Pancreas (tissue), 10 donors: ENCODE measurements at regions not wholly inside any gene's neighbourhood (a gene's known extent, or its start where the extent isn't known, plus 50 kb on each side); places are given as distances from the start of the nearest gene placed in this dataset.
"Not testable (repeated sequence)": the region's sequence is repeated elsewhere in the genome, so short reads cannot be mapped to it uniquely, and the experiment has no call there.

Source experiments
- ATAC-seq, 4 donors: fragments of 200-7000 bp; cut with Tn5 transposase; one replicate each; pipeline versions ENCODE4 v1.8.0 to v1.9.1; 2020; ENCODE audit warnings: mild to moderate bottlenecking in 4 of 4, moderate library complexity in 4 of 4
- DNase-seq, 6 donors: peaks; one replicate each; pipeline ENCODE4 v3.0.0-alpha.2; 2020
- FAIRE-seq: peaks from 2 replicates; lab custom pipeline; 2012; peaks lifted over from hg19 to GRCh38; lab: Jason Lieb, UNC
- H3K27ac ChIP-seq, 4 donors: fragments of 200-600 bp; sonication (generic); 1 replicate in 3 of 4; 2 replicates in 1 of 4; pipeline versions ENCODE4 v1.5.0 to v1.8.0; 2020
- H3K27me3 ChIP-seq, 4 donors: fragments of 200-600 bp; one replicate each; pipeline ENCODE4 v1.8.0; 2021
- H3K36me3 ChIP-seq, 3 donors: fragments of 200-600 bp; sonication (generic) in 1 of 3; one replicate each; pipeline versions ENCODE4 v1.5.0 to v1.8.0; 2020 to 2021
- H3K4me1 ChIP-seq, 3 donors: fragments of 200-600 bp; one replicate each; pipeline ENCODE4 v1.8.0; 2021
- H3K4me3 ChIP-seq, 4 donors: fragments of 200-600 bp; sonication (generic) in 2 of 4; one replicate each; pipeline versions ENCODE4 v1.5.0 to v1.8.0; 2020 to 2021
- H3K9me3 ChIP-seq, 4 donors: fragments of 200-600 bp; one replicate each; pipeline ENCODE4 v1.8.0; 2021
- CTCF ChIP-seq, 4 donors: fragments of 200-600 bp; sonication (generic) in 3 of 4; IDR thresholded peaks; one replicate each; pipeline versions ENCODE4 v1.5.0 to v1.8.0; 2021; ENCODE audit warnings: antibody characterized with exemption in 4 of 4
- WGBS, 2 donors: extraction: QIAGEN DNeasy Blood & Tissue Kit; methylation state at CpG; one replicate each; pipeline ENCODE4 v1.1.7; 2013; 5-methylcytosine and 5-hydroxymethylcytosine counted together
- intact Hi-C, 3 donors: fragments of 100-400 bp; cut with DNase I; formaldehyde crosslinking; loops; one replicate each; pipeline versions ENCODE4 v1.11.1 to v1.14.2; 2022
- donor health status: healthy with polysubstance abuse.
- donor health status: DM: no; HTN: no; CAD: no; lungs with moderate emphysema.
- donor health status: DM: no; HTN: no; CAD: no.
- donor health status: control.
- donor health status: control.
- donor health status: Bipolar disorder and iron deficiency.
- donor health status: DM: yes; HTN: yes; CAD: no.
- donor health status: DM: no; HTN: no; CAD: no.
- donor health status: DM: no; HTN: no; CAD: no.
- donor health status: DM: yes; HTN: yes; CAD: no.

- H3K36me3 ChIP-seq: no peaks in the 10 kb centered on the region
- FAIRE-seq (no peak), ATAC-seq (no peak), DNase-seq (no peak)
- intact Hi-C loops: no loop called here
- H3K27ac ChIP-seq: no peak overlapping the region
- no peaks in the 10 kb centered on the region for H3K27me3 ChIP-seq
- no peaks in the 10 kb centered on the region for H3K4me1 ChIP-seq
- no peak for TF ChIP-seq CTCF (IDR thresholded peaks at IDR 0.05)
- no peak overlapping the region for H3K4me3 ChIP-seq
- no peaks in the 10 kb centered on the region for H3K9me3 ChIP-seq
These were observed 103.0 kb downstream of the ANXA5 start for GRCh38 chr4:121593760-121594159.

- H3K36me3 ChIP-seq, ATAC-seq, DNase-seq, H3K9me3 ChIP-seq, H3K27ac ChIP-seq, intact Hi-C loops, H3K27me3 ChIP-seq, FAIRE-seq, H3K4me3 ChIP-seq, H3K4me1 ChIP-seq: not testable (repeated sequence)
- 64 to 69% methylated on average over 3 of the region's 3 CpGs for WGBS, 2 donors
These were observed 104.5 kb downstream of the ANXA5 start for GRCh38 chr4:121592257-121592656.

GRCh38 chr4:121584836-121585235 is 111.9 kb downstream of the ANXA5 start:
- TF ChIP-seq CTCF (IDR thresholded peaks at IDR 0.05): no peak
- DNase-seq (no peak), FAIRE-seq (no peak), ATAC-seq (no peak)
- Histone ChIP-seq H3K27me3 (no peaks in the 10 kb centered on the region), H3K36me3 (no peaks in the 10 kb centered on the region), H3K9me3 (no peaks in the 10 kb centered on the region), H3K27ac (no peak overlapping the region), H3K4me1 (no peaks in the 10 kb centered on the region), H3K4me3 (no peak overlapping the region)
- intact Hi-C loops: no loop called here
- WGBS, 2 donors: 33 to 39% methylated on average over 1 of the region's 1 CpG

GRCh38 chr4:121583396-121583795 is 113.4 kb downstream of the ANXA5 start:
- Histone ChIP-seq H3K27ac (no peak overlapping the region), H3K9me3 (no peaks in the 10 kb centered on the region), H3K36me3 (no peaks in the 10 kb centered on the region), H3K27me3 (no peaks in the 10 kb centered on the region), H3K4me1 (no peaks in the 10 kb centered on the region), H3K4me3 (no peak overlapping the region)
- DNase-seq (no peak), FAIRE-seq (no peak), ATAC-seq (no peak)
- intact Hi-C loops: no loop called here
- WGBS, 2 donors: 63 to 65% methylated on average over 3 of the region's 3 CpGs
- no peak for TF ChIP-seq CTCF (IDR thresholded peaks at IDR 0.05)

- H3K27ac ChIP-seq: no peak overlapping the region
- FAIRE-seq (no peak), ATAC-seq (no peak), DNase-seq (no peak)
- H3K27me3 ChIP-seq: no peaks in the 10 kb centered on the region
- no peaks in the 10 kb centered on the region for H3K4me1 ChIP-seq
- H3K9me3 ChIP-seq: no peaks in the 10 kb centered on the region
- no peaks in the 10 kb centered on the region for H3K36me3 ChIP-seq
- intact Hi-C loops: no loop called here
- no peak for TF ChIP-seq CTCF (IDR thresholded peaks at IDR 0.05)
- no peak overlapping the region for H3K4me3 ChIP-seq
These were observed 114.5 kb downstream of the ANXA5 start for GRCh38 chr4:121582296-121582695.

GRCh38 chr4:121575392-121575791 is 121.4 kb downstream of the ANXA5 start:
- FAIRE-seq, H3K27me3 ChIP-seq, intact Hi-C loops, H3K4me3 ChIP-seq, DNase-seq, H3K36me3 ChIP-seq, ATAC-seq, H3K27ac ChIP-seq, H3K4me1 ChIP-seq, H3K9me3 ChIP-seq: not testable (repeated sequence)
- 83 to 86% methylated on average over 3 of the region's 3 CpGs for WGBS, 2 donors
